ENCODE measurements at regions not wholly inside any gene's neighbourhood (a gene's known extent, or its start where the extent isn't known, plus 50 kb on each side); places are given as distances from the start of the nearest gene placed in this dataset.

GRCh38 chrX:13898083-13898482 is 81.2 kb upstream of the GPM6B start:
- TF ChIP-seq POLR2A (IDR thresholded peaks at IDR 0.05) (no peak), CTCF (IDR thresholded peaks at IDR 0.05) (no peak), EP300 (IDR thresholded peaks at IDR 0.05) (no peak), POLR2AphosphoS5 (IDR thresholded peaks at IDR 0.05) (no peak)

All from suprapubic skin (tissue), 4 donors.